Activated naive CD8-positive, alpha-beta T cell (primary cell): ENCODE measurements at regions not wholly inside any gene's neighbourhood (a gene's known extent, or its start where the extent isn't known, plus 50 kb on each side); places are given as distances from the start of the nearest gene placed in this dataset.
"Not testable (repeated sequence)": the region's sequence is repeated elsewhere in the genome, so short reads cannot be mapped to it uniquely, and the experiment has no call there.

Experiments used
- H3K27ac Mint-ChIP-seq: one replicate; pipeline ENCODE4 v1.8.0; 2021; ENCODE audit warnings: mixed read lengths
- H3K27me3 Mint-ChIP-seq: one replicate; pipeline ENCODE4 v1.8.0; 2021; ENCODE audit warnings: mixed read lengths
- H3K36me3 Mint-ChIP-seq: one replicate; pipeline ENCODE4 v1.8.0; 2021; ENCODE audit warnings: mixed read lengths
- H3K4me1 Mint-ChIP-seq: one replicate; pipeline ENCODE4 v1.8.0; 2021; ENCODE audit warnings: low read depth, mixed read lengths
- H3K4me3 Mint-ChIP-seq: one replicate; pipeline ENCODE4 v1.8.0; 2021; ENCODE audit warnings: mild to moderate bottlenecking, mixed read lengths
- H3K9me3 Mint-ChIP-seq: one replicate; pipeline ENCODE4 v1.8.0; 2021; ENCODE audit warnings: low read depth, mixed read lengths

DNA sequence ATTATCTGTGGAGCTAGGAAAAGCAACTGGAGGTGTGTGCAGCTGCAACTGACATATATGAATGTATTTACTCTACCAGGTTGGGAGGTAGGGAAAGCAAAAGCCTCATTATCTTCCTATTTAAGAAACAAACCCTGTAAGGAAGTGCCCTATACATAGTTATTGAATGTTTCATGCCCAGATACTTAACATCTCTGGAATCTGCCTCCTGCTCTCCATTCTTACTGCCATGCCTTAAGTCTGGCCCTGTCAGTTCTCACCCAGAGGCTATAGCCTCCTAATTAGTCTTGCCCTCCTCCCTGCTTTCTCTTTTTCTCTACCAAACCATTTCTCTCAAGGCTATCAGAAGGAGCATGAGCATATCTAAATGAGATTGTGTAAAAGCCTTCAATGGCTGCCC, 542.6 kb upstream of the LRRN3 start:
- no peak overlapping the region for H3K27ac Mint-ChIP-seq
- H3K27me3 Mint-ChIP-seq = no peaks in the 10 kb centered on the region
- H3K4me1 Mint-ChIP-seq = no peaks in the 10 kb centered on the region
- H3K4me3 Mint-ChIP-seq = no peak overlapping the region
- peaks cover 13% of the 10 kb centered on the region for H3K9me3 Mint-ChIP-seq
- peaks cover 10% of the 10 kb centered on the region for H3K36me3 Mint-ChIP-seq

DNA sequence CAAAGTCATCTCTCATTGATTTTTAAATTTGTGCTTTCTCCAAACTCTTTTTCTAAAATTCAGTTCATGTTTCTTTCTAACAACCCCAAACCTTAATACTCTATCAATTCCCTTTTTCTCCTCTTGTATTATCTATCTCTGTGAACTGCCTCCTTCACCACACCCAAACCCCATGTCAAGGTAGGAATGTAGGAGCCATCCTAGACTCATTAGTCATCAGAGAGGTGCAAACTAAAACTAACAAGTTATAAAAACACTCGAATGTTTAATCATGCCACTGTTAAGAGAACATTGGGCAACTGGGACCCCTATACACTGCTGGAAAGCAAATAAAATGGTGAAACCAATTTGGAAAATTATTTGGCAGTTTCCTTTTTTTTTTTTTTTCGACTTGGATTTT, 533.8 kb upstream of the LRRN3 start:
- peaks cover 8% of the 10 kb centered on the region for H3K9me3 Mint-ChIP-seq
- no peak overlapping the region for H3K27ac Mint-ChIP-seq
- no peak overlapping the region for H3K4me3 Mint-ChIP-seq
- H3K4me1 Mint-ChIP-seq = no peaks in the 10 kb centered on the region
- H3K36me3 Mint-ChIP-seq = peaks cover 3% of the 10 kb centered on the region
- H3K27me3 Mint-ChIP-seq = no peaks in the 10 kb centered on the region

DNA sequence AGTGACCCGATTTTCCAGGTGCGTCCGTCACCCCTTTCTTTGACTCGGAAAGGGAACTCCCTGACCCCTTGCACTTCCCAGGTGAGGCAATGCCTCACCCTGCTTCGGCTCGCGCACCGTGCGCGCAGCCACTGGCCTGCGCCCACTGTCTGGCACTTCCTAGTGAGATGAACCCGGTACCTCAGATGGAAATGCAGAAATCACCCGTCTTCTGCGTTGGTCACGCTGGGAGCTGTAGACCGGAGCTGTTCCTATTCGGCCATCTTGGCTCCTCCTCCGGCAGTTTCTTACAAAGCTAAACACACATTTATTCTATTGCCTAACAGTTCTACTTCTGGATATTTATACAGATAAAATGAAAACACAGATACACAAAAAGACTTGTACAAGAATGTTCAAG, 527.6 kb upstream of the LRRN3 start:
- H3K27ac Mint-ChIP-seq, H3K36me3 Mint-ChIP-seq, H3K4me3 Mint-ChIP-seq, H3K4me1 Mint-ChIP-seq, H3K27me3 Mint-ChIP-seq, H3K9me3 Mint-ChIP-seq: not testable (repeated sequence)

DNA sequence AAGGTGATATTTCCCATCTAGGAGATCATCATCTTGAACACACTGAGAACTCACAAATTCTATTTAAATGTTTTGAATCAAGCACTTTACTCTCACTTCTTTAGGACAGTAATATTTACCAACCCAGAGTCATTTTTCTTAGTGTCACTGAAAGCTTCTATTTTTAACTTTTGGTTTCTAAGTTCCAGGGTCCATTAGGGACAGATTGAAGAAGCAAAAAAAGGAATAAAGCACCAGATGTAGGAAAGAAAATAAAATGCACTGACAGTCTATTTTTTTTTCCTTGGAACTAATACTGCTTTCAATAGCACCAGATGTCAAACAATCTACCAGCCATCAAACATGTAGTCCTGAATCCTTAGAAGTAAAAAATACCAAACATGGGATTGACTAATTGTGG, 526.7 kb upstream of the LRRN3 start:
- no peak overlapping the region for H3K27ac Mint-ChIP-seq
- H3K27me3 Mint-ChIP-seq = no peaks in the 10 kb centered on the region

DNA sequence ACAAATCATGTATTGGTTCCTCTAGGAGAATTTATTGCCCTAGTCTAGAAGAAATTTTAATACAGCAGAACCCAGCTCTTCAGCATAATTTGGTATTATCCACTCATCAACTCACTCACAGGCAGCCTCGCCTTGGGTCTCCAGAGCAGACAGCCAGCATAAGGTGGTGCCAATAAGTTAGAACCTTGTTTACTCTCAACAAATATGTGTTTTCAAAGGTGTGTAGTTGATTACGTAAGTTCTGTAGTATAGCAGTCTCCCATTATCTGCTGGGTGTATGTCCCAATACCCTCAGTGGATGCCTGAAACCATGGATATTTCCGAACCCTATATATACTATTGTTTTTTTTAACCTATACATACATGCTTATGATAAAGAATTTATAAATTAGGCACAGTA, 522.5 kb upstream of the LRRN3 start:
- H3K36me3 Mint-ChIP-seq = no peaks in the 10 kb centered on the region
- no peak overlapping the region for H3K27ac Mint-ChIP-seq
- no peaks in the 10 kb centered on the region for H3K27me3 Mint-ChIP-seq
- H3K4me1 Mint-ChIP-seq = no peaks in the 10 kb centered on the region
- H3K9me3 Mint-ChIP-seq = no peaks in the 10 kb centered on the region
- H3K4me3 Mint-ChIP-seq = no peak overlapping the region

More for the DNA sequence above, 526.7 kb upstream of the LRRN3 start:
- H3K9me3 Mint-ChIP-seq = no peaks in the 10 kb centered on the region
- H3K4me3 Mint-ChIP-seq = no peak overlapping the region
- no peaks in the 10 kb centered on the region for H3K36me3 Mint-ChIP-seq
- no peaks in the 10 kb centered on the region for H3K4me1 Mint-ChIP-seq

DNA sequence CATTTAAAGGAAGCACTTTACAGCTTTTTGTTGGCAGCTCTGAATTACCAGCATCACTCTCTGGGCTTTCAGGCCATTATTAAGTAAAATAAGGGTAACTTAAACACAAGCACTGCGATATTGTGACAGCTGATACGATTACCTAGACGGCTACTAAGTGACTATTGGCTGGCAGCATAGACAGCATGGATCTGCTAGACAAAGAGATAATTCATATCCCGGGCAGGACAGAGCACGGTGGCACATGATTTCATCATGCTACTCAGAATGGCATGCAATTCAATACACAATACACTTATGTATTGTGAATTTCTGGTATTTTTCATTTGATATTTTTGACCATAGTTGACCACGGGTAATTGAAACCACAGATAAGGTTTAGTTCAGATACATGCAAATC, 522.0 kb upstream of the LRRN3 start:
- Mint-ChIP-seq H3K27ac (no peak overlapping the region), H3K9me3 (no peaks in the 10 kb centered on the region), H3K4me3 (no peak overlapping the region), H3K36me3 (no peaks in the 10 kb centered on the region), H3K27me3 (no peaks in the 10 kb centered on the region), H3K4me1 (no peaks in the 10 kb centered on the region)

DNA sequence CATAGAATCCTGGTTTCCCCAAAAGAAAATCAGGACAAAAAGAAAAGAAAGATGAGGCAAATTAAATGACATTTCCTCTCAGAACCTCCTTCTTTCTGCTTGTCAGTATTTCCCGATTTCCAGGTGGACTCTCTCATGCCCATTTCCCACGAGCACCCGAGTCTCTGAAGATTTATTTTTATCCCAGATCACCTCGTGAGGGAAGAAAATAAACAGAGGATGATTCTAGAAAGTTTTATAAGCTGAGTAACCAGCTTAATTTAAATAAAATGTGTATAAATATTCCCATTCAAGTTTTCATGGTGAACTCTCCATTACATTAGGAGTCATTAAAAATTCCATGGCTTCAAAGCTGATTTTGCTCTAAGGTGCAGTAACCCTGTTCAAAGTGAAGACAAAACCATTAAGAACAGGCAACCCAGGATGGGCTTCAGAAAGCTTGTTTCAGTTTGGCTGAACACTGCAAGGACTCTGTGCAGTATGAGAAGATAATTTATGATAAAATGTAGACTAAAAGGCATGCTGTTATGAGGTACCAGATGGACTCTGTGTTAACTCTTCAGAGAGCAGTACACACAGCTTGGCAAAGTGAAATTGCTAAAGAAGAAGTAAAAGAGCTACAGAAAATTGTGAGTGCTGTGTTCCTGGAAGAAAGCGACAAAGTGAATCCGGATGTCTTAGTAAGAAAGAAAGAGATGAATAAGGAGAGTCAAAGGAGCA, 521.3 kb upstream of the LRRN3 start:
- no peaks in the 10 kb centered on the region for H3K27me3 Mint-ChIP-seq
- no peak overlapping the region for H3K4me3 Mint-ChIP-seq
- no peaks in the 10 kb centered on the region for H3K9me3 Mint-ChIP-seq
- no peak overlapping the region for H3K27ac Mint-ChIP-seq
- no peaks in the 10 kb centered on the region for H3K4me1 Mint-ChIP-seq
- no peaks in the 10 kb centered on the region for H3K36me3 Mint-ChIP-seq

DNA sequence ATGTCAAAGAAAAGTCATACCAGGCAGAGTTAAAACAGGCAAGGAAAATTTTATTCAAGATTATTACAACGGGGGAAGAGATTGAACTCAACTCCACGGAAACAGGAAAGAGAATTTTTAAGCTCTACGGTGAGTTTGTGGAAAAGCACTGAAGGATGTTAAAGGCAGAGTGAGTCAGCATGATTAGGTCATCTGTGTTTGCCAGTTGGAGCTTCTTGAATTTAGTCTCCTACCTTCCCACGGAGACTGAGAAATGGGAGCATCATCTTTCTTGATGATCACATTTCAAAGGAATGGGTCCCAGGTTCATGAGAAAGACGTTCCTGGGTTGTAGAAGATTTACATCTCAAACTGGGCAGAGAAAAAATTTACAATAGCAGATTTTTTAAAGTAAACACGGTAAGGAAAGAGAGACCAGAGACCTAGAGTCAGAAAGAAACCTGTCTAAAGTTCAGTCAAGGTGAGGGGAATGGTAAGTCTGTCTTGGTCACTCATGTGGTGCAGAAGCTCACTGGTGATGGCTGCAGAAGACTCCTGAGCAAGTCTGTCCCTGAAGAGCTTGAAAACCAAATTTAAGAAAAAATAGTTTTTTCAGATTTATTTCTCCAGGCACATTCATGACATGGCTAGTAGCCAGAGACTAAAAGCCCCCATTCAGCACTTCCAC, 516.9 kb upstream of the LRRN3 start:
- no peak overlapping the region for H3K4me3 Mint-ChIP-seq
- no peaks in the 10 kb centered on the region for H3K9me3 Mint-ChIP-seq
- no peak overlapping the region for H3K27ac Mint-ChIP-seq
- no peaks in the 10 kb centered on the region for H3K4me1 Mint-ChIP-seq
- H3K27me3 Mint-ChIP-seq = no peaks in the 10 kb centered on the region
- no peaks in the 10 kb centered on the region for H3K36me3 Mint-ChIP-seq

DNA sequence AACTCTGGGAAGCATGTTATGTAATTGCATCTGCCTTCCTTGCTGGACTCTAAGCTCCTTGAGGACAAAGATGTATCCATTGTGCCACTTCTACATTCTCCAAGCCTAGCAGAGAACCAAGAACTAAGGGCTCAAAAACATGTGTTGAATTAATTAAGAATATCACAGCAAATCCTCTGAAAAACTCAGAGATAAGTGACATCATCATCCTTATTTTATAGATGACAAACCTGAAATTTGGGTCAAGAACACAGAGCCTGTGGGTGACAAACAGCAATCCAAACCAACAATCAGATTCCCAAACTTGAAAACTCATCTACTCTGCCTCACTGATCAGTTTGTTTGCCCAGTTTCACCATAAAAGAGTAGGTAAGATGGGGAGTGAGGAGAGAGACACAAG, 503.6 kb upstream of the LRRN3 start:
- no peaks in the 10 kb centered on the region for H3K9me3 Mint-ChIP-seq
- H3K27me3 Mint-ChIP-seq = no peaks in the 10 kb centered on the region
- H3K27ac Mint-ChIP-seq = no peak overlapping the region
- no peak overlapping the region for H3K4me3 Mint-ChIP-seq
- no peaks in the 10 kb centered on the region for H3K4me1 Mint-ChIP-seq
- no peaks in the 10 kb centered on the region for H3K36me3 Mint-ChIP-seq

DNA sequence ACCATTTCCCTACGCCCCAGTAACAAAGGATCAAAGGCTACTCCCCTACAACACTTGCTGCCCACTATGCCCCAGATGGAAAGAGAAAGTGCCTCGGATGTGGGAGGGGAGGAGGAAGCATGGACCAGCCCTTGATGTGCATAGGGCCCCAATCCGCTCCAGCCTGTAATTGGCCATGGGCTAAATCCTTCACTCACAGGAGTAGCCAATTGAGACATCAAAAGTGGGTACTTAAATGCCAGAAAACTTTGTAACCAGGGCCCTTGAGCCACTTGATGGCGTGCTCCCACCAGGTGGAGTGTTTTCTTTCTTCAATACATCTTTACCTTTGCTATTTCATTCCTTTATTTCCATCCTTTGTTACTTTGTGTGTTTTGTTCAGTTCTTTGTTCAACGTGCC, 500.5 kb upstream of the LRRN3 start:
- no peak overlapping the region for H3K27ac Mint-ChIP-seq

DNA sequence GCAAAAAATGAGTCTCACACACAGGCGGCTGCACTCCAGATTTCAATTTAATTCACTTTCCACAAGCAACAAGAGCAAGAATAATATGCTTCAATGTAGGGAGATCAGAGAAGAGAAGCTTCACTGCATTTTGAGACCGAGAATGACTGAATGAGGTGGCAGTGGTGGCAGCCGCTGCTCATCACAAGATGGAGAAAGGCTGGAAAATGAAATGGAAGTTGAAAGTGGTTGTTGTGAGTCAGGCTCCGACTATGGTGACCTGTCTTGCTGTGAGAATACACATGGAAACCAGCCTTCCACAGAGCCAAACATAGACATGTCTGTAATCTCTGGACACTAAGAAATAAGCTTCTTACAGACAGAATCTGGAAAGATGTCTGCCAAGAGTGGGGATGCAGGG, 499.6 kb upstream of the LRRN3 start:
- no peaks in the 10 kb centered on the region for H3K27me3 Mint-ChIP-seq
- H3K9me3 Mint-ChIP-seq = no peaks in the 10 kb centered on the region
- no peak overlapping the region for H3K27ac Mint-ChIP-seq
- H3K36me3 Mint-ChIP-seq = no peaks in the 10 kb centered on the region
- no peak overlapping the region for H3K4me3 Mint-ChIP-seq
- no peaks in the 10 kb centered on the region for H3K4me1 Mint-ChIP-seq

More for the DNA sequence above, 500.5 kb upstream of the LRRN3 start:
- Mint-ChIP-seq H3K27me3 (no peaks in the 10 kb centered on the region), H3K4me3 (no peak overlapping the region), H3K36me3 (no peaks in the 10 kb centered on the region), H3K9me3 (no peaks in the 10 kb centered on the region), H3K4me1 (no peaks in the 10 kb centered on the region)

DNA sequence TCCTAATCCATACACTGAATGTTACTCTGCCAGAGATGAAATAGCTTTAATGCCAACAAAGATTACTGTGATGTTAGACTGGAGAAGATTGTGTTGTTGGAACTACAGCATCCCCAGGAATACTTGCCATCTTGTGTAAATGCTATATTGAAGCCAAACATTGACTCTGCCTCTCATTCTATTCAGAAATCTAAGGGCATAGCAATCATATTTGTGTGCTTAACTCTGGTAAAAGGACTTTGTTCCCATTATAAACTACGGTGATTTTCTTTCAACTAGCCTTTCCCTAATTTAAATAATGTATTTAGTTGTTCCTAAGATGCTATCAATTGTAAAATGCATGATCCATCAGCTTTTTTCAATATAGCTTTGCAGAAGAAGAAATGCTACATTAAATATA, 498.4 kb upstream of the LRRN3 start:
- Mint-ChIP-seq H3K27ac (no peak overlapping the region), H3K9me3 (no peaks in the 10 kb centered on the region), H3K27me3 (no peaks in the 10 kb centered on the region), H3K4me3 (no peak overlapping the region), H3K4me1 (no peaks in the 10 kb centered on the region), H3K36me3 (no peaks in the 10 kb centered on the region)

DNA sequence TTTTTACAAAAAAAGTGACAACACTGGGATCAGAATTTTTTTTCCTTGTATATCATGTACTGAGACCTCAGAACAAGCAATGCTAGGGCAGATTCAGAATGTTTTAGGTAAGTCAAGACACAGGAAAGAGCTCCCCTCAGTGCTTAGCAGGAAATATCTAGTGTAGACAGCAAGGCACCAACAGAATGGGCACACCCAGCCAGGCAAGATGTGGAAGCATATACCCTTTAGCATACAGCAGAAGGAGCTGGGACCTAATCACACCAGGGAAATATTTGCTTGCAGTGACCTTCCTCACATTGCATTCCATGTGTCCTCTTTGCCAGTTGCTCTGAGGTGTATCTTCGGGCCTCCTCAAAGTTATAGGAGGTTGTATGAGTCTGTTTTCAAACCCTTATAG, 497.6 kb upstream of the LRRN3 start:
- no peaks in the 10 kb centered on the region for H3K36me3 Mint-ChIP-seq
- no peak overlapping the region for H3K27ac Mint-ChIP-seq
- H3K27me3 Mint-ChIP-seq = no peaks in the 10 kb centered on the region
- H3K9me3 Mint-ChIP-seq = no peaks in the 10 kb centered on the region
- no peaks in the 10 kb centered on the region for H3K4me1 Mint-ChIP-seq
- no peak overlapping the region for H3K4me3 Mint-ChIP-seq

DNA sequence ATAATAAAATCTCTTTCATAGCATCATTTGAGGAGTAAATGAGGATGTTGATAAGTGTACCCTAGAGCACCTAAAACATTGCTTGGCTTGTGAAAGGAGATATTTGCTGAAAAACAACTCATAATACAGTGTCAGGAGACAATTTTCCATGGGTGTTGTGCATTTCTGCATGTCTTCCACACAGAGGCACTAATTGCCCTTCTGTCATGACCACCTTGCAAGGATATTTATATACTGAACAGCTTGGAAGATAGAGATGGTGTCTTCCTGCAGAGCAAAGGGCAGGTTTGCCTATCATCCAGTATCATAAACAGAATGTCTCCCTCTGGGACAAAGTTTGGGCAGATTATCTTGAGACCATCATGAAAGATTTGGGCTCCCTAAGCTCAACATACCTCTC, 495.2 kb upstream of the LRRN3 start:
- no peaks in the 10 kb centered on the region for H3K27me3 Mint-ChIP-seq
- peaks cover 2% of the 10 kb centered on the region for H3K36me3 Mint-ChIP-seq
- no peak overlapping the region for H3K27ac Mint-ChIP-seq
- H3K9me3 Mint-ChIP-seq = no peaks in the 10 kb centered on the region
- no peak overlapping the region for H3K4me3 Mint-ChIP-seq
- no peaks in the 10 kb centered on the region for H3K4me1 Mint-ChIP-seq

DNA sequence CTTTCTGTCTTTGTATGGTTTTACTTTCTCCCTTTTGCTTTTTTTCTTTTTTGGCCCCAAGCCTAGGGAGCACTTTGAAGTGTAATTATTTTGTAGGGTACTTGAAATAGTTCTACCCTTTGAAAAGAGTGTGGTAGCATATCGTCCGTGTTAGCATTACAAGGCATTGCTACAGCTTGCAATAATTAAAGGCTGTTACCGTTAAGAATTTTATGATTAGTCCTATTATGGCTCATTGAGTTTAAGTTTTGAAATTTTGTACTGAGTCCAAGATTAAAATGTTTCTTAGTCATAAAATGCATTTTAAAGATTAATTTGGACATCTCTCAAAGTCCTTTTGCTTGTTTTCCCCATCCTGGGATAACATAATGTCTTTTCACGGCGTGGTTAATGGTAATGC, 490.0 kb upstream of the LRRN3 start:
- H3K4me1 Mint-ChIP-seq = no peaks in the 10 kb centered on the region
- no peaks in the 10 kb centered on the region for H3K27me3 Mint-ChIP-seq
- H3K36me3 Mint-ChIP-seq = peaks cover 8% of the 10 kb centered on the region
- no peaks in the 10 kb centered on the region for H3K9me3 Mint-ChIP-seq
- H3K27ac Mint-ChIP-seq = no peak overlapping the region
- no peak overlapping the region for H3K4me3 Mint-ChIP-seq

DNA sequence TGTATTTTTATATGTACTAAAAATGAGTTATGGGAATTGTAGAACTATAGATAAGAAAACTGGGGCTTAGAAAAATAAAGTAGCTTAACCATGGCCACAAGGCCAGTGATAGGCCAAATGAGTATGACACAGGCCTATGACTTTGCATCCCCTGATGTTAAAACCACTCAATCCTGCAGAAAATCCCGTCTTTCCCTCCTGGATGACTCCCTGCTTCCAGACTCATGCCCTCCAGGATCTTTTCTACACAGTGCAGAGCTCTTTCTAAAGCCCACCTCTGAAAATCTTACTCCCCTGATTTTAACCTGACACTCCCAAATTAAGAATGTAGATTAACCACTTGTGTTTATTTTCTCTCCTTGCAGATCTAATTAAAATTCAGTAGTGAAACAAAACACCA, 489.2 kb upstream of the LRRN3 start:
- Mint-ChIP-seq H3K9me3 (peaks cover under 1% of the 10 kb centered on the region), H3K4me1 (peaks cover under 1% of the 10 kb centered on the region), H3K27me3 (no peaks in the 10 kb centered on the region), H3K36me3 (peaks cover 8% of the 10 kb centered on the region), H3K27ac (no peak overlapping the region), H3K4me3 (no peak overlapping the region)
